Rectal smooth muscle tissue (tissue), 1 donor: ENCODE measurements at regions not wholly inside any gene's neighbourhood (a gene's known extent, or its start where the extent isn't known, plus 50 kb on each side); places are given as distances from the start of the nearest gene placed in this dataset.
"Not testable (repeated sequence)": the region's sequence is repeated elsewhere in the genome, so short reads cannot be mapped to it uniquely, and the experiment has no call there.

Experiments
- H3K27ac ChIP-seq: one replicate; pipeline ENCODE4 v1.7.0; 2013; ENCODE audit warnings: low read depth, low read length, inconsistent platforms
- H3K27me3 ChIP-seq: one replicate; pipeline ENCODE4 v1.7.0; 2013; ENCODE audit warnings: low read length; ENCODE audit not compliant: control insufficient read depth, insufficient read depth
- H3K36me3 ChIP-seq: one replicate; pipeline ENCODE4 v1.7.0; 2013; ENCODE audit warnings: low read length; ENCODE audit not compliant: control insufficient read depth, insufficient read depth
- H3K4me1 ChIP-seq: one replicate; pipeline ENCODE4 v1.7.0; 2013; ENCODE audit warnings: low read length; ENCODE audit not compliant: control insufficient read depth, insufficient read depth
- H3K4me3 ChIP-seq: one replicate; pipeline ENCODE4 v1.7.0; 2013; ENCODE audit warnings: low read length
- H3K9ac ChIP-seq: one replicate; pipeline ENCODE4 v1.7.0; 2013; ENCODE audit warnings: low read length

DNA sequence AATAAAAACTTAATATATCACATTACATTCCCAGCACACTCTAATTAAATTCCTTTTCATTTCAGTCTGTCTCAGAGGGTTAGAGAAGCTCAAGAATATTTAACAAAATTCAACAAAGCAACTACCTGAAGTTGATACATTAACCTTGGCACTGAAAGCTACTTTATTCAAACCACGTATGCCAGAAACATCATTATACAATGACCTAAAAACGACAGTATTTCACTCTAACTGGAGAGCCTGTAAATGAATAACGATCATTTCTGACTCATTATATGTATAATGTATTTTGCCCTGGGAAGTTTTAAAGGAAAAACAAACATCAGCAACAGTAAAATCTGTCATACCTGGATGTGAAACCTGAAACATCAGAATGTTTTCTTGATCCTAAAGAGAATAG is 270.1 kb downstream of the SLITRK5 start:
- H3K9ac ChIP-seq, result no peak overlapping the region
- no peaks in the 10 kb centered on the region for H3K4me1 ChIP-seq
- no peaks in the 10 kb centered on the region for H3K36me3 ChIP-seq
- no peak overlapping the region for H3K27ac ChIP-seq
- H3K4me3 ChIP-seq, result no peak overlapping the region
- no peaks in the 10 kb centered on the region for H3K27me3 ChIP-seq

DNA sequence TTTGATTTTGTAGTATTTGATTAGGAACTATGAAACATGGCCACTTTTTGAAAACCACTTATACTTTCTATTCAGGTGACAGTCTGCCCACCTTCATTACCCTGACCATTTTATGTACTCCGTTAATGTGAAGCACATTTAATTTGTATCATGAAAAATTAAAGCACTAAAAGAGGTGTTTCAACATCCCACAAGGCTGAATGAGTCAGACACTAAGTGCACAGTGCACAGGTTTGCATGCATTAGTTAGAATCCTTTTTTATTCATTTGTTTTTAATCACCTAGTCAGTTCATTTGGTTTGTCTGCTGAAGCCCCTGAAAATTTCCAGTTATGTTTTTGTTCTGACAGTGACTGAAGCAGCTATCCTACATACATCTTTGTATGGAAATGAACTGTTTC is 271.0 kb downstream of the SLITRK5 start:
- Histone ChIP-seq H3K27ac (no peak overlapping the region), H3K4me1 (no peaks in the 10 kb centered on the region), H3K36me3 (no peaks in the 10 kb centered on the region), H3K9ac (no peak overlapping the region), H3K27me3 (no peaks in the 10 kb centered on the region), H3K4me3 (no peak overlapping the region)

DNA sequence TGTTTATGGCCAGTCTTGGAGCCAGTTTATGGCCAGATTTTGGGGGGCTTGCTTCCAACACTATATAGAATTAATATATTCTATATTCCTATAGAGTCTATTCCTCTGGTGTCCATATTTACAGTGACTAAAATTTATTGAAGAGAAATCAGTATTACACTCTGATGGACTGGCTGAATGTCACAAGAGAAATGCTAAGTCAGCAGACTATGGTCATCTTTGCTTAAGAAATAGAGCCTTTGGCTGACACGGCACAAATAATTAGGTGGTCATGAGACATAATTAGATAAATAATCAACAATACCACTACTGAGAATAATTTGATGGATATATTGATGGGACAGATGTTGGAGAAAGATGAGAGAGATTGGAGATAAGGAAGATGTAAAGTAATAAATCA is 272.9 kb downstream of the SLITRK5 start:
- Histone ChIP-seq H3K27ac (no peak overlapping the region), H3K27me3 (no peaks in the 10 kb centered on the region), H3K9ac (no peak overlapping the region), H3K36me3 (no peaks in the 10 kb centered on the region), H3K4me1 (no peaks in the 10 kb centered on the region), H3K4me3 (no peak overlapping the region)

DNA sequence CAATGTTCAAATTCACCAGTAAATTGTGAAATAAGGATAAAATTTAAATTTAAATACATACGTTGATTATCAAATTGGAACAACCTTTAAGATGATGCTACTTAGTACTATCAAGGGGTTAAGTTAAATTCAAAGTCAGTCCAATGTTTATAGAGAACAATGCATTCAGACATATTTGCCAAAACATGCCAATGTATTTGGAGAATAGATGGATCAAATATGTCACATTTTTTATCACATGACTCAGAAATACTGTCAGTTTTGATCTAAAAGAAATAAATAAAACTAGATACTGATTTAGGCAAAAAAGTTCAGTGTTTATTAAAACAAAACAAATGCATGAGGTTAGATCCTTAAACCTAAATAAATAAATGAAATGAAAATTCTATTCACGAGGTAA is 281.2 kb downstream of the SLITRK5 start:
- Histone ChIP-seq H3K4me1 (no peaks in the 10 kb centered on the region), H3K27me3 (no peaks in the 10 kb centered on the region), H3K27ac (no peak overlapping the region), H3K9ac (no peak overlapping the region), H3K4me3 (no peak overlapping the region), H3K36me3 (no peaks in the 10 kb centered on the region)

DNA sequence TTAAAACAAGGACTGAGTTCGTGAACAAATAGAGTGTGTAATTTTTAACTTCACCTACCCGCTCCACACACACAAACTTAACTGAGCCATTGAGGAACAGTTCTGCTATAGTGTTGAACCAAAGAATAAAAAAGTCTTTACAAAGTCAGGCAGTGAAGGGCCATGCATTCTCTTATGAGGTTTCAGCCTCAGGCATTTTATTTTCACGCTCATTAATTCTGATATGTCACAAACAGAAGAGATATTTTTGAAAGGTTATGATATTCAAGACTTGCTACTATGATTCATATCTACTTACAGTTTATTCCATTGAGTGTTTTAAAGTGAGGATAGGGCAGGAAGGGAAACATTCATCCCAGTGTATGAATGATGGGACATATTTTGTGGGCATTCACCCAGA is 282.2 kb downstream of the SLITRK5 start:
- Histone ChIP-seq H3K4me1 (no peaks in the 10 kb centered on the region), H3K4me3 (no peak overlapping the region), H3K9ac (no peak overlapping the region), H3K36me3 (no peaks in the 10 kb centered on the region), H3K27me3 (no peaks in the 10 kb centered on the region), H3K27ac (no peak overlapping the region)

DNA sequence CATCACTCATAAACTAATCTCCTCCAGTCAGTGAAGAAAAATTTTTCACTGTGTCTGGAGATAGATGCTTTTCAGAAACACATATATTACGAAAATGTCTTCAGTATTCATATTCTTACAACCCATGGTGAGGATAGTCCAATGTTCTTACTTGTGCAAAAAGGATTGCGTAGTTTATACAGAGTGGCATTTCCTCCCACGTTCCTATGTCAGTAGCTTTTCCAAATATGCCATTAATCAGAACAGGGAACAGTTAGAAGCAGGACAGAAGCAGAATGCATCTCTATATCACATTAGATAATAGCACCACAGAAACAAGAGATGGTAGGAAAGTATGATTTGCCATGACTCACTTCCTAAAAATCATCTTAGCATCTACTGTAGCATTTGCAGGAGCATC is 282.9 kb downstream of the SLITRK5 start:
- no peak overlapping the region for H3K27ac ChIP-seq
- H3K4me3 ChIP-seq, result no peak overlapping the region
- H3K36me3 ChIP-seq, result no peaks in the 10 kb centered on the region
- no peaks in the 10 kb centered on the region for H3K4me1 ChIP-seq
- no peak overlapping the region for H3K9ac ChIP-seq
- H3K27me3 ChIP-seq, result no peaks in the 10 kb centered on the region

DNA sequence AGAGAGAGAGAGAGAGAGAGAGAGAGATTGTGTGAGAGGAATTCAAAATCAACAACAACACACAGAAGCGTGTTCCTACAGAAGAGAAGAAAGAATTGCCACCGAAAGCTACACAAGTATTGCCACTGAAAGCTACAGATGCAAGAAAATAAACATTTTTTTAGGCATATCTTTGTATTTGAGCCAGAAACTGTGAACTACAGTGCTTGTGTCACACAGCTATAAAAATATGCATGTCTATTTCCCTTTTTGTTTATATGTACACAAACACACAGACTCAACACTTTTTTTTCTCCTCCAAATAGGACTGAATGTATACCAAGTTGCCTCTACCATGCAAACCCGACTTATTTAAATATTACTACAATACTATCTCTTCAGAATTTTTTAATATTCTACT is 290.4 kb downstream of the SLITRK5 start:
- no peaks in the 10 kb centered on the region for H3K27me3 ChIP-seq
- H3K9ac ChIP-seq, result no peak overlapping the region
- no peaks in the 10 kb centered on the region for H3K36me3 ChIP-seq
- H3K4me3 ChIP-seq, result no peak overlapping the region
- no peaks in the 10 kb centered on the region for H3K4me1 ChIP-seq
- no peak overlapping the region for H3K27ac ChIP-seq

DNA sequence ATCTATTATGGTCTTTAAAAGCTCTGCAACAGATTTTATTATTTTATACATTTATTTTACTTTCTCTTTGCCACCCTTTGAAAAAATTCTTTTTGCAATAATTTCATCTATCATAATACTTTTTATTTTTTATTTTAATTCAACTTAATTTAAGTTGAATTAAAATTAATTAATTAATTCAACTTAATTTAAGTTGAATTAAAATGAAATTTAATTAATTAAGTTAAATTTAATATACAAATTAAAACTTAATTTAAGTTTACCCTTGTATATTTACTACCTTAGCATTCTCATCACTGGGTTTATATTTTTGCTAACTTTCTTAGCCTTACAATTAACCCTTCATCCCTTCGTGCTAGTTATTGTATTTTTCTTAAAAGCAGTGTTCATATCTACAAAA is 301.4 kb downstream of the SLITRK5 start:
- Histone ChIP-seq H3K36me3 (no peaks in the 10 kb centered on the region), H3K4me3 (no peak overlapping the region), H3K4me1 (no peaks in the 10 kb centered on the region), H3K27me3 (no peaks in the 10 kb centered on the region), H3K27ac (no peak overlapping the region), H3K9ac (no peak overlapping the region)

DNA sequence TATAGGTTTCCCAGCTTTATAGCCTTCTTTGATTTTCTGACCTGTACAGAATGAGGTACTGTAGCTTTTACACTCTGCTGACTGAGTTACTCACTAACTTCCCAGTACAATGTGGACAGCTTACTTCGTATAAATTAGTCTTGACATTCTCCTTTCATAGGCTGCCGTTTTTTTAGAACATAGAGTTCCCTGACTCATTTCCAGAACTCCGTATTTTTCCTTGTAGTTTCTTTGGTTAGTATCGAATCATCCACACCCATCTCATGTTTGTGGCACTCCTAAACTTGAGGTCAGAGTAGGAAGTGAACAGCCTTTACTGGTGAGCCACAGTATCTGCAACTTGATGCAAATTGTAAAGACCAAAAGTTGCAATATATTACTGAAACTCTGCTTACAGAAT is 303.9 kb downstream of the SLITRK5 start:
- Histone ChIP-seq H3K9ac (no peak overlapping the region), H3K27me3 (no peaks in the 10 kb centered on the region), H3K36me3 (no peaks in the 10 kb centered on the region), H3K4me3 (no peak overlapping the region), H3K4me1 (no peaks in the 10 kb centered on the region), H3K27ac (no peak overlapping the region)

DNA sequence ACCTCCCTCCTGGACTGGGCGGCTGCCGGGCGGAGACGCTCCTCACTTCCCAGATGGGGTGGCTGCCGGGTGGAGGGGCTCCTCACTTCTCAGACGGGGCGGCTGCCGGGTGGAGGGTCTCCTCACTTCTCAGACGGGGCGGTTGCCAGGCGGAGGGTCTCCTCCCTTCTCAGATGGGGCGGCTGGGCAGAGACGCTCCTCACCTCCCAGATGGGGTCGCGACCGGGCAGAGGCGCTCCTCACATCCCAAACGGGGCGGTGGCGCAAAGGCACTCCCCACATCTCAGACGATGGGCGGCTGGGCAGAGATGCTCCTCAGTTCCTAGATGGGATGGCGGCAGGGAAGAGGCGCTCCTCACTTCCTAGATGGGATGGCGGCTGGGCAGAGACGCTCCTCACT is 305.5 kb downstream of the SLITRK5 start:
- H3K4me1 ChIP-seq, H3K36me3 ChIP-seq, H3K4me3 ChIP-seq, H3K27me3 ChIP-seq, H3K27ac ChIP-seq, H3K9ac ChIP-seq: not testable (repeated sequence)

DNA sequence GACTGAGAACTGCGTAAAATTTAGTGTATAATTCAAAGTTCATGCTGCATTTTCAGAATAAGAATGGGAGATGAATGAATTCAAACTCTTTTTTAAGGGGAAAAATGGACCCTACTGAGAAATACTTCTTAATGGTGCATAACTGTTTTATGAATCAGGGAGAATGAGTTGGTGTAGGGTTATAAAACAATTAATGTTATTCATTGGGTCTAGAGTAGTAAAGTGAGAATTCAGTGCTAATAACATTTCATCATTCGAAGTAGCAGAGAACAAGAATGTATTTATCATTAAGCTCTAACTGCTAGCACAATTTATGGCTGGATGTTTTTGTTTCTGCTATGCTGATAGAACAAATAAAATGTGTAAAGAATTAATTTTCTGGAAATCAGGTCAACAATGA is 310.2 kb downstream of the SLITRK5 start:
- Histone ChIP-seq H3K27ac (no peak overlapping the region), H3K4me3 (no peak overlapping the region), H3K4me1 (no peaks in the 10 kb centered on the region), H3K36me3 (no peaks in the 10 kb centered on the region), H3K9ac (no peak overlapping the region), H3K27me3 (no peaks in the 10 kb centered on the region)

DNA sequence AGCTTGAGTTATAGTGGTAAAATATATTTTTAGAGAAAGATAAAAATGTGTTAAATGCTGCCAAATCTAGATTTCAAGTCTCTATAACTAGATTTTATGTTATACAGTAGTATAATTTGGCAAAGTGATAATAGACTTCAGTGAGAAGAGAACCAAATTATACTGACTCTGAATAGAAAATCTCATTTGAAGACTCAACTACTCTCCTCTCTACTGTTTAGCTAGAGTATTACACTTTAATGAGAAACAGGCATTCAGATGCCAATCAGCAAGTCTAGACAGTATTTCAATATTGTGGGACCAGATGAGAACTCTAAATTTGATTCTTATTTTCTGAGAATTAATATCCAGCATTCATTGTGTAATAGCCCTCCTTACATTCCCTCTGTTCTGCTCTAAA is 311.2 kb downstream of the SLITRK5 start:
- Histone ChIP-seq H3K36me3 (no peaks in the 10 kb centered on the region), H3K4me3 (no peak overlapping the region), H3K27me3 (no peaks in the 10 kb centered on the region)

DNA sequence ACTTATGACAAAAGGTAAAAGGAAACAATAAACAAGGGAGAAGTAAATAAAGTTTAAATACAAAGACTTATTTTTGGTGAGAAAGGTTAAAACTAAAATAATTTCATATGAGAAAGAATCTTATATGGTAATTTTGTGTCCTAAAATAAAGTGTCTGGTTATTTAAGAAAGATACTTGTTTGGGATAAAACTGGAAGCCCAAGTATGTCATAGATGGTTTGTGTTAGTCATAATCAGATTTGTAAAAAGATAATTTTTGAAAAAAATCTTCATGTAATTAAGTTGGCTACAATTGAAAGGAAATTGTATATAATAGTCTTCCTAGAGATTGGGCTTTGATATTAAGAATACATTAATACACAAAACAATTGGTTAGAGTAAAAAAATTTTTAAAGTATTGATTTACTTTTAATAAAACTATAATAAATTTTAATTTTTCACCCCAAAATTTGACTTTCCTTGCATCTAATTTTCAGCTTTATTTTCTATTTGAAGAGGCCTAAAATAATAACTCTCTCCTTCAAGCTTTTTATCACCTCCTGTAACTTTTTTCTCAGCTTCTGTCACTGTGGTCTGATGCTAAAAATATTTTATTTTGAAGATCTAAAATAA is 315.6 kb downstream of the SLITRK5 start:
- H3K27me3 ChIP-seq, result no peaks in the 10 kb centered on the region
- no peaks in the 10 kb centered on the region for H3K36me3 ChIP-seq
- H3K4me1 ChIP-seq, result no peaks in the 10 kb centered on the region
- H3K4me3 ChIP-seq, result no peak overlapping the region
- no peak overlapping the region for H3K27ac ChIP-seq
- no peak overlapping the region for H3K9ac ChIP-seq

More for the DNA sequence above, 311.2 kb downstream of the SLITRK5 start:
- H3K9ac ChIP-seq, result no peak overlapping the region
- no peaks in the 10 kb centered on the region for H3K4me1 ChIP-seq
- no peak overlapping the region for H3K27ac ChIP-seq
